HepG2 (cell line): ENCODE measurements at regions not wholly inside any gene's neighbourhood (a gene's known extent, or its start where the extent isn't known, plus 50 kb on each side); places are given as distances from the start of the nearest gene placed in this dataset.

ENCODE experiments used
- ATAC-seq: fragments of 200-7000 bp; cut with Tn5 transposase; 3 replicates; pipeline ENCODE4 v1.9.1; 2020; ENCODE audit warnings: mild to moderate bottlenecking, moderate library complexity
- BruUV-seq: library from RNA; stranded (reverse); fragments of 400-500 nt; replicated peaks from 2 replicates; lab custom pipeline; 2021; lab: Mats Ljungman, UMichigan
- CTCF ChIA-PET: fragments of 300-600 bp; formaldehyde crosslinking; extraction: SDS; loops from one replicate; lab custom pipeline; 2021; ENCODE audit warnings: low total read pairs, inconsistent platforms, low intra/inter-chr PET ratio; lab: Yijun Ruan, JAX
- POLR2A ChIA-PET: fragments of 350-600 bp; sonication (Branson Sonifier 250); formaldehyde crosslinking; loops from one replicate; lab custom pipeline; 2020; ENCODE audit warnings: antibody characterized with exemption, inconsistent platforms; lab: Yijun Ruan, JAX
- DNase-seq: peaks from one replicate; pipeline ENCODE4 v3.0.0-alpha.2; 2015; ENCODE audit warnings: low spot score
- FAIRE-seq: peaks from 3 replicates; lab custom pipeline; 2011; peaks lifted over from hg19 to GRCh38; lab: Jason Lieb, UNC
- H2AFZ ChIP-seq: one replicate; pipeline ENCODE4 v1.6.1; 2011; ENCODE audit warnings: low read length, inconsistent platforms
- H3K27ac ChIP-seq: fragments of 300-600 bp; 3 replicates; pipeline ENCODE4 v1.8.0; 2011; ENCODE audit warnings: mixed run types, mild to moderate bottlenecking, mixed read lengths, low read length, inconsistent platforms; ENCODE audit not compliant: insufficient read depth; ENCODE audit errors: extremely low read length
- H3K27me3 ChIP-seq, 2 experiments: fragments of 200-600 bp in 1 of 2; 2 replicates in 1 of 2; 3 replicates in 1 of 2; pipeline versions ENCODE4 v1.6.0 to v1.8.0; 2011; ENCODE audit warnings: low read length in 2 of 2, mild to moderate bottlenecking in 2 of 2, moderate library complexity in 2 of 2, inconsistent platforms in 1 of 2; ENCODE audit not compliant: insufficient read depth in 2 of 2, control insufficient read depth in 1 of 2
- H3K36me3 ChIP-seq, 2 experiments: fragments of 200-600 bp in 1 of 2; replicated peaks in 1 of 2; 2 replicates in 1 of 2; 3 replicates in 1 of 2; pipeline versions ENCODE4 v1.5.1 to v1.8.0; 2011; ENCODE audit warnings: low read length in 2 of 2, inconsistent platforms in 1 of 2; ENCODE audit not compliant: insufficient read depth in 2 of 2, control insufficient read depth in 1 of 2
- H3K4me1 ChIP-seq: 2 replicates; pipeline ENCODE4 v1.5.1; 2012; ENCODE audit warnings: low read length, inconsistent platforms; ENCODE audit not compliant: insufficient read depth
- H3K4me2 ChIP-seq: 2 replicates; pipeline ENCODE4 v1.6.0; 2011; ENCODE audit warnings: low read depth, low read length, inconsistent platforms
- H3K4me3 ChIP-seq, 3 experiments: fragments of 200-600 bp in 1 of 3; sonication (generic), shearing (Covaris generic) in 1 of 3; replicated peaks in 1 of 3; 2 replicates each; pipeline ENCODE4 v1.5.1; 2011 to 2016; ENCODE audit warnings: low read length in 3 of 3, inconsistent platforms in 2 of 3, low read depth in 2 of 3, mild to moderate bottlenecking in 2 of 3, control low read depth in 1 of 3, mixed read lengths in 1 of 3; ENCODE audit not compliant: insufficient read depth in 1 of 3
- H3K79me2 ChIP-seq: one replicate; pipeline ENCODE4 v1.6.1; 2011; ENCODE audit warnings: low read length, inconsistent platforms; ENCODE audit not compliant: insufficient read depth
- H3K9ac ChIP-seq: 2 replicates; pipeline ENCODE4 v1.6.0; 2011; ENCODE audit warnings: mild to moderate bottlenecking, low read depth, low read length, inconsistent platforms; ENCODE audit not compliant: insufficient read depth
- H3K9me3 ChIP-seq: 2 replicates; pipeline ENCODE4 v1.5.1; 2012; ENCODE audit warnings: mild to moderate bottlenecking, low read length
- H4K20me1 ChIP-seq: 2 replicates; pipeline ENCODE4 v1.6.0; 2011; ENCODE audit warnings: inconsistent platforms, mild to moderate bottlenecking, low read length, moderate library complexity; ENCODE audit not compliant: insufficient read depth
- AGO1 ChIP-seq: fragments of 200-400 bp; formaldehyde crosslinking; IDR thresholded peaks from 2 replicates; pipeline ENCODE4 v1.6.1; 2017; ENCODE audit warnings: mild to moderate bottlenecking, low read depth, low read length, moderate library complexity; ENCODE audit not compliant: poor library complexity, severe bottlenecking
- BCL6 ChIP-seq: IDR thresholded peaks from 2 replicates; pipeline ENCODE4 v1.6.1; 2016; ENCODE audit warnings: missing genetic modification reagents, missing compliant biosample characterization
- CHD2 ChIP-seq: IDR thresholded peaks from 2 replicates; pipeline ENCODE4 v1.6.1; 2011; ENCODE audit warnings: low read depth, low read length, improper control_type of control experiment
- DPF2 ChIP-seq: sonication (generic); formaldehyde crosslinking; IDR thresholded peaks from 2 replicates; pipeline ENCODE4 v1.4.0; 2020; ENCODE audit warnings: mild to moderate bottlenecking, low read depth, missing genetic modification reagents, borderline replicate concordance
- FOXK1 ChIP-seq: sonication (generic); formaldehyde crosslinking; IDR thresholded peaks from 2 replicates; pipeline ENCODE4 v1.4.0; 2020; ENCODE audit warnings: low read depth, missing genetic modification reagents, borderline replicate concordance
- HDAC1 ChIP-seq: sonication (generic); formaldehyde crosslinking; IDR thresholded peaks from 2 replicates; pipeline ENCODE4 v1.5.1; 2020; ENCODE audit warnings: mild to moderate bottlenecking, missing genetic modification reagents
- HMG20A ChIP-seq: IDR thresholded peaks from 2 replicates; pipeline ENCODE4 v1.6.1; 2016; ENCODE audit warnings: borderline replicate concordance
- ONECUT2 ChIP-seq: sonication (generic); formaldehyde crosslinking; IDR thresholded peaks from 2 replicates; pipeline ENCODE4 v1.4.0; 2020; ENCODE audit warnings: missing genetic modification reagents
- RFX5 ChIP-seq: IDR thresholded peaks from 2 replicates; pipeline ENCODE4 v1.6.1; 2011; ENCODE audit warnings: low read depth, low read length, improper control_type of control experiment
- RFXAP ChIP-seq: sonication (generic); formaldehyde crosslinking; IDR thresholded peaks from 2 replicates; pipeline ENCODE4 v1.4.0; 2020; ENCODE audit warnings: missing genetic modification reagents, borderline replicate concordance
- SRSF1 ChIP-seq: fragments of 200-400 bp; formaldehyde crosslinking; optimal IDR thresholded peaks from 2 replicates; pipeline ENCODE3; 2017; ENCODE audit warnings: mild to moderate bottlenecking, low read depth, low read length, moderate library complexity
- USF2 ChIP-seq, 2 experiments: sonication (generic) in 1 of 2; formaldehyde crosslinking in 1 of 2; IDR thresholded peaks; 2 replicates each; pipeline versions ENCODE4 v1.5.1 to v1.6.1; 2011 to 2020; ENCODE audit warnings: borderline replicate concordance in 1 of 2, low read depth in 1 of 2, low read length in 1 of 2, mild to moderate bottlenecking in 1 of 2, missing genetic modification reagents in 1 of 2, moderate library complexity in 1 of 2
- WGBS: methylation state at CpG from one replicate; pipeline ENCODE4 v1.1.6; 2017; ENCODE audit warnings: low lambda C conversion rate; 5-methylcytosine and 5-hydroxymethylcytosine counted together
- in situ Hi-C: cut with HindIII; loops from 2 replicates; pipeline ENCODE4 v1.10.0; 2017; ENCODE audit warnings: low pct_unique_long_range_greater_than_20kb; ENCODE audit not compliant: extremely low pct_ligation_motif_present
- intact Hi-C: fragments of 100-400 bp; cut with micrococcal nuclease; formaldehyde crosslinking; loops from one replicate; pipeline ENCODE4 v1.10.0; 2022; ENCODE audit not compliant: unreplicated experiment
- TF ChIP-seq, protein P1 (sequence below): sonication (generic); formaldehyde crosslinking; IDR thresholded peaks from 2 replicates; pipeline ENCODE4 v1.5.0; 2020; ENCODE audit warnings: missing genetic modification reagents, mild to moderate bottlenecking, borderline replicate concordance
- TF ChIP-seq, protein P2 (sequence below): sonication (generic); formaldehyde crosslinking; conservative IDR thresholded peaks from 2 replicates; pipeline ENCODE4 v1.4.0; 2020; ENCODE audit warnings: missing genetic modification reagents

GRCh38 chr1:215421744-215422143, 145.4 kb upstream of the KCTD3 start:
- no peak for ATAC-seq

DNA sequence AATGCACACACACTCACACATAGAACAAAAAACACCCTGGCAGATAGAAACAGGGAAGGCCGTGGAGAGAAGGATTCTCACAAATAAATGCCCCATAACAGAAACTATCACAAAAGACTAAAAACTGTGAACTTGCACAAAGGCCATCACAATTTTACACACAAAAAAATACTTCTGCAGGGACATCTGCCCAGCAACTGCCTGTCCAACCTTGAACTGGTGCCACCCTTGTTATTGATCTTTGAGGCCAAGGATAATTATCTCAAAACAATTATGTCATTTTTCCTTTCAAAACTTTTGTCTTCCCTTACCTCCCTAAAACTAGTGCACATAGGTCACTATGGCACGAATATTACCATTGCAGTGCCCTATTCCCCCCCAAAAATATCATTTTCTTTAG, 143.8 kb upstream of the KCTD3 start:
- Histone ChIP-seq H3K27me3 (no peaks in the 10 kb centered on the region), H3K4me2 (no peak overlapping the region), H4K20me1 (no peaks in the 10 kb centered on the region), H3K79me2 (no peaks in the 10 kb centered on the region), H3K9me3 (no peaks in the 10 kb centered on the region), H3K27ac (no peak overlapping the region), H2AFZ (no peak overlapping the region), H3K9ac (no peak overlapping the region), H3K4me3 (no peak overlapping the region), H3K4me1 (no peaks in the 10 kb centered on the region), H3K36me3 (no peaks in the 10 kb centered on the region)
- intact Hi-C loops (no loop called here), in situ Hi-C loops (no loop called here)
- ChIA-PET CTCF (no interaction called here), POLR2A (no interaction called here)
- 0% methylated on average over 2 of the region's 2 CpGs for WGBS
- TF ChIP-seq USF2 (IDR thresholded peaks at IDR 0.05; ENCODE audit: low read depth, low read length): no peak
- no peak for TF ChIP-seq USF2 (CRISPR knock-in tag; IDR thresholded peaks at IDR 0.05; ENCODE audit: borderline replicate concordance)
- TF ChIP-seq ONECUT2 (CRISPR knock-in tag): 0 out of 2 replicates have a peak, but pooled peaks have one; percentile 30
- peak; percentile 46; the same call in 1 of the 2 replicates for TF ChIP-seq RFXAP (CRISPR knock-in tag)
- TF ChIP-seq RFX5: peak; percentile 83
- BruUV-seq: no TSS peak
- DNase-seq (no peak), ATAC-seq (no peak), FAIRE-seq (no peak)

More at GRCh38 chr1:215421744-215422143, 145.4 kb upstream of the KCTD3 start:
- H3K9me3 ChIP-seq: no peaks in the 10 kb centered on the region
- H3K4me2 ChIP-seq: no peak overlapping the region
- no peak overlapping the region for H2AFZ ChIP-seq
- TF ChIP-seq DPF2 (CRISPR knock-in tag) (no peak), FOXK1 (CRISPR knock-in tag) (no peak), AGO1 (no peak), HMG20A (CRISPR knock-in tag) (no peak), CHD2 (no peak), HDAC1 (CRISPR knock-in tag) (no peak), BCL6 (CRISPR knock-in tag) (no peak), SRSF1 (no peak)
- TF ChIP-seq, protein P1, sequence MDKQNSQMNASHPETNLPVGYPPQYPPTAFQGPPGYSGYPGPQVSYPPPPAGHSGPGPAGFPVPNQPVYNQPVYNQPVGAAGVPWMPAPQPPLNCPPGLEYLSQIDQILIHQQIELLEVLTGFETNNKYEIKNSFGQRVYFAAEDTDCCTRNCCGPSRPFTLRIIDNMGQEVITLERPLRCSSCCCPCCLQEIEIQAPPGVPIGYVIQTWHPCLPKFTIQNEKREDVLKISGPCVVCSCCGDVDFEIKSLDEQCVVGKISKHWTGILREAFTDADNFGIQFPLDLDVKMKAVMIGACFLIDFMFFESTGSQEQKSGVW (CRISPR knock-in tag): no peak
- TF ChIP-seq, protein P2, sequence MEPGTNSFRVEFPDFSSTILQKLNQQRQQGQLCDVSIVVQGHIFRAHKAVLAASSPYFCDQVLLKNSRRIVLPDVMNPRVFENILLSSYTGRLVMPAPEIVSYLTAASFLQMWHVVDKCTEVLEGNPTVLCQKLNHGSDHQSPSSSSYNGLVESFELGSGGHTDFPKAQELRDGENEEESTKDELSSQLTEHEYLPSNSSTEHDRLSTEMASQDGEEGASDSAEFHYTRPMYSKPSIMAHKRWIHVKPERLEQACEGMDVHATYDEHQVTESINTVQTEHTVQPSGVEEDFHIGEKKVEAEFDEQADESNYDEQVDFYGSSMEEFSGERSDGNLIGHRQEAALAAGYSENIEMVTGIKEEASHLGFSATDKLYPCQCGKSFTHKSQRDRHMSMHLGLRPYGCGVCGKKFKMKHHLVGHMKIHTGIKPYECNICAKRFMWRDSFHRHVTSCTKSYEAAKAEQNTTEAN: no peak
- DNase-seq (no peak), FAIRE-seq (no peak)
- no peak overlapping the region for H3K27ac ChIP-seq
- 53% methylated on average over 1 of the region's 1 CpG for WGBS
- no peak overlapping the region for H3K9ac ChIP-seq
- intact Hi-C loops: no loop called here
- H3K4me1 ChIP-seq: no peaks in the 10 kb centered on the region
- ChIA-PET CTCF (no interaction called here), POLR2A (no interaction called here)
- H3K36me3 ChIP-seq: no peaks in the 10 kb centered on the region
- no peaks in the 10 kb centered on the region for H4K20me1 ChIP-seq
- no peaks in the 10 kb centered on the region for H3K79me2 ChIP-seq
- no peaks in the 10 kb centered on the region for H3K27me3 ChIP-seq
- no peak overlapping the region for H3K4me3 ChIP-seq
- in situ Hi-C loops: no loop called here
- BruUV-seq: no TSS peak
